ENCODE measurements at regions not wholly inside any gene's neighbourhood (a gene's known extent, or its start where the extent isn't known, plus 50 kb on each side); places are given as distances from the start of the nearest gene placed in this dataset.

DNA sequence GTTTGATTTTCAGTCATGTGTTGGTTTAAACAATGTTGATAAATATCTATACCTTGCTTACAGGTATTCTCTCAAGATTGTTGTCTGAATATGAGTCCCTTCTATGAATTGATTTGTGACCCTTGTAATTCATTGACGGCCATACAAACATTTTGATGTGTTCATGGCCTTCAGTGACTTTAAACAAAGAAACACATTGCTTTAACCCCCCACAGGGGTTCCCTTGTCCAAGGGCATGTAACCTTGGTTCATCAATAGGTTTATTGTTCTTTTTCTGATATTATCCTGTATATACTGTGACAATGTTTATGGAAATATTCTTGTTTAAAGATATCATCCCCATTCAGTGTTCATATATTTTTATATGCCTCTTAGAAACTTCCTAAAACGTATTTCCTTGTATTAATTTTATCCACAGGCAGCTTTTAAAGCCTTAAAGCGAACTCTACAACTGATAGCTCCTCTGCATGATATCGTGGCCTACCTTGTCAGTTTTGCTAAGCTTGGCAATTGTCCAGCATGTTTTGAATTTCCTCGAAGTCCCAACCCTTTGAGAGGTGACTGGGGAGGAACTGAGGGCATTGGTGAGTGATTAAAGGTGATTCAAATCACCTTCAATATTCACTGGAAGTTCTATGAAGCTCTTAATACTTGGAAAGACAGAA lies 87.0 kb downstream of the CD164 start:
- DNase-seq = no peak

DNA sequence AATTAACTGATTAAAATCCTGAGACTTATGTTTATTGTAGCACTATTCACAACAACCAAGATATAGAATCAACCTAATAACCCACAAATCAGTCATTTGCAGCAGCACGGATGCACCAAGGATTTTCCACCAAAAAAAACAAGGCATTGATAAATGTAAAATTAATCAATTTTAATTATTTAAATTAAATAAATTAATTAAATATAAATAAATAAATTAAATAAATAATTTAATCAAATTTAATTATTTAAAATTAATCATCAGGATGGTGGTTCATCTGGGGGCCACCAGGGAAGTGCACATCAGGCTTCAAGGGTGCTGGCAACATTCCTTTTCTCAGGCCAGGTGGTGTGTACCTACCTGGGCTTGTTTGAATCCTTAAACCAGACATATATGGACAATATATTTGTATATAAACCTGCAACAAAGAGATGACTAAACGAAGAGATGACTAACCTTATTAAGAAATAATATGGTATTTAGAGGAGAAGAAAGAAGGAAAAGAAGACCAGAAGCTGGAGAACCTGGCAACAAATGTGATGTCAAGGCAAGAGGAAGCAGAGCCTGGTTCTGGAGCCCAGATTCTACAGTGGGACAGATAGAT lies 89.2 kb downstream of the CD164 start:
- no peak for DNase-seq

DNA sequence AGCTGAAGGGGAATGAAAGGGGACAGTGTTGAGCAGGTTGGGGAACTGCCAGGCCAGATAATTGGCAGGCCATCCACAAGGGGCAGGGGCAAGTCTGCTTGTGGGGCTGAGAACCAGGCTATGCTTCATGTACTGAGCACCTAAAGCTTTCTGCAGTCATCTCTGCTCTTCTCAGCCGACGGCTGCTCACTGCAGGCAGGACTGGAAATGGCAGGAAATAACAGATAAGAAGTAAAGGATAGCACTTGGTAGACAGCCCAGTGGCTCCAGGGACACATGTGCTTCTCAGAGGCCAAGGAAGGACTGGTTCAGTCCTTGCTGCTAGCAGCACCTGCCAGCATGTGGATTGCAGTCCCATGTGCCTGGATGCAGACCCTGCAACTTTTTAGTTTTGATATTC lies 89.8 kb downstream of the CD164 start:
- DNase-seq = no peak

DNA sequence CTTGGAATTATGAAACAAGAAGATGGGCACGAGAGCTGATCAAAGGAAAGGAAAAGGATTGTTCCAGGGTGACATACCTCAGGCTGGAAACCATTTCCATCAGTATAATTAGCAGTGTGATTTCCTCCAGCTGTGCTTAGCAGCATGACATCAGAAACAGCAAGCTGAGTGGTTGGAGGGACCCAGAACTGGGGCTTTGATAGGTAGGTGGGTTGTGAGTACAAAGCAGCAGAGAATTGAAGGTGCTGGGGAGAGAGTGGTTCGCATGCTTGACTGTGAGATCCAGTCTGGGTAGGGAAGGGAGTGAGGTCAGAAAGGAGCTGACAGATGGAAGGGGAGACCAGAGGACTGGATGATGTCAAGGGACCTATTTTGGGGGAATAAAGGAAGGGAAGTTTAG lies 90.4 kb downstream of the CD164 start:
- DNase-seq = no peak

DNA sequence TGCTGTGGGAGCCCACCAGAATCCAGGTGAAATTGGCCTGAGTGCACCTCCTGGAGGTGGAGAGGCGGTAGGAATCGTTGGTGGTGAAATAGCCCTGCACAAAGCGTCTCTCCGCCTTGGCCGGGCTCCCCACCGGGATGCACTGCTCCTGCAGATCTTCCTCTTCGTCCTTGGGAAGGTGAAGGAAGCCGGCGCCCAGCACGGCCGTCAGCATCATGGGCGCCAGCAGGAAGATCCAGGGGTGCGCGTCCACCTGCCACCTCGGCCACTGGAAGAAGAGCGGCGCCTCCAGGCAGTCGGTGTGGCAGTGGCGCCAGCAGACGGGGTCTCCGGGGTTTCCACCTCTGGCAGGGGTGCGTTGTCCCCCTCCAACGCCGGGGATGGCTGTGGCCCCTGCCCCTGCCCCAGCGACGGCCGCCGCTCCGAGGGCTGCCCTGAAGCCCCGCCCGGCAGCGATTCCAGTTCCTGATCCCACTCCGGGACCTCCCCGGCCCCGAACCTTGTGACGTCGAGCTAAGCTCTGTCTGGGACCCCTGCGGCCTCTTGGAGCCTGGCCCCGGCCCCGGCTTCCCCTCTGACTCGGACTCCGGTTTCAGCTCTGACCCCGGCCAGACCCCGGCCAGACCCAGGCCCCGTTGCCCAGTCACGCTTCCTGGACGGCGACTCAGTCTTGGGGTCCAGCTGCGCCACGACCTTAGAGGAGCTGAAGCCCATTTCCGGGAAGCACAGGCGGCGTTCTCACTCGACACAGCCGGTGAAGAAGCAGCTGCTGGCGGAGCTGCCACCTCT lies 91.9 kb downstream of the CD164 start:
- no peak for DNase-seq

DNA sequence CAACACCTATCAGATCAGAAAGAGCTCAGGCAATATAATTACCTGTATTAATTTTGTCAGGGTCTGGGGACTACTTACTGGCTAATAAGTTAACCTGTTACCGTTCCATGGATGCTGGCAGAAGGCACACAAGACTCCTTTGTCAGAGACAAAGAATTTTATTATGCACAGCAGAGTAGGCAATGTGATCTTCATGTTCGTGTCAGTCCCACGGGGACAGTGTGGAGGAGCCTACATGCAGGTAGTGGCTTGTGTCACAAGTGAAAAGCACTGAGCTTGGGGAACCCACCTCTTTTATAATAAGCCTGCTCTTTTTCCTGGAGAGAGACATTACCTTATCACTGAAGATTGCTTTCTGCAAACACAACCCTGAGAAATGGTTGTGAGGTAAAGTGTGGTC lies 96.9 kb downstream of the CD164 start:
- DNase-seq = no peak

DNA sequence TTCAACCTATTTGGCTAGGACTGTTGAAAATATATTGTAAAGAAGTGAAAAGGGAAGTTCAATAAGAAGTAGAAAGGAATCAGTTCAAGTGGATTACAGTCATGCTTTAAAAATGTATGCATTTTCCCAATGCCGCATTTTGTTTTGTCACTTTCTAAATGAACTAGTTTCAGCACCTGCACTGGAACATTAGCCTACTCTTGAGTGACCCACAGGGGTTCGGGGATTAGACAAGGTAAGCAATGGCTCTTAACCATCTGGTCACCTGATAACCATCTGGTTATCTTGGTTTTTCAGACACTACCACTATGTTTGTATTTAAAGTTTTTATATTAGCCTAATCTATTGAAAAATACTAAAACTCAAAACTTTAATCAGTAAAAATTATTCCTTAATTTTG lies 97.6 kb downstream of the CD164 start:
- DNase-seq = no peak

DNA sequence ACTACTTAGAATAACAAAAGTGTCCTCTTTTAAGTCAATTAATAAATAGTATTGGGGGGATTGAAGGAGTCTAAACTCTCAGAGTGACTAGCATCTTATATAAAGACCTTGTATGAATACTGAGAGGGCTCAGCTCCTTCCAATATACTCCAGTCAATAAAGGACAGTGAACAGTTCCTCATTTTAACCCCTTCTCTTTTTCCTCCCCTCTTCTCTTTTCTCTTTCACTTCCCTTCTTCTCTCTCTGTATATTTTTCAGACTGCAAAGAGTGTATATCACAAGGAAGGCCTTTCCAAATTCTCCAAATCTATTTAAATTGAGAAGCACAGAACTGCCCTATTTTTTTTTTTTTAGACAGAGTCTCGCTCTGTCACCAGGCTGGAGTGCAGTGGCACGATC lies 99.5 kb downstream of the CD164 start:
- DNase-seq = no peak

DNA sequence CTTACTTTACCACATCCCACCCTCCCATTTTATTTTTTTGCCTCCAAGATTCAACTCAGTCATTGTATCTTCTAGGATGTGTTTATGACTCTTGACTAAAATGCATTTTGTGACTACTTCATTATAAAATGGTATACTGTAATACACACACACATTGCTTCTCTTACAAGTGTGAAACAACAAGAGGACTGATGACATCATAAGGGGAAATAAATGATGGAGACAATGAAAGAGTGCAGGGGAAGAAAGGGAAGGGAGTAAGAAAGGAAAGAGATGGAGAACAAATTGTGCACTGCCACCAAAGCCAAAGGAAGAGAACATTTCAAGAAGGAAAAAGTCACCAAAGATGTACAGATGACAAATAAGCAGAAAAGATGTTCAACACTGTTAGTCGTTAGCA lies 102.6 kb downstream of the CD164 start:
- no peak for DNase-seq

DNA sequence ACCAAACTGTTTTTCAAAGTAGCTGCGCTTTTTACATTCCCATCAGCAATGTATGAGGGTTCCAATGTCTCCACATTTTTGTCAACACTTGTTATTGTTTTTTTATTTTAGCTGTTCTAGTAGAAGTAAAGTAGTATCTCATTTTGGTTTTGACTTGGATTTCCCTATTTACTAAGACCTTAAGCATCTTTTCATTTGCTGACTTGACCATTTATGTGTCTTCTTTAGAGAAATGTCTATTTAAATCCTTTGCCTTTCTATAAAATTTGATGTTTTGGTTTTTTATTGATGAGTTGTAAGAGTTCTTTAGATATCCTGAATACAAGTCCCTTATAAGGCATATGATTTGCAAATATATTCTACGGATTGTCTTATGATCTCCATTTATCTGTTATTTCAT lies 110.6 kb downstream of the CD164 start:
- no peak for DNase-seq

DNA sequence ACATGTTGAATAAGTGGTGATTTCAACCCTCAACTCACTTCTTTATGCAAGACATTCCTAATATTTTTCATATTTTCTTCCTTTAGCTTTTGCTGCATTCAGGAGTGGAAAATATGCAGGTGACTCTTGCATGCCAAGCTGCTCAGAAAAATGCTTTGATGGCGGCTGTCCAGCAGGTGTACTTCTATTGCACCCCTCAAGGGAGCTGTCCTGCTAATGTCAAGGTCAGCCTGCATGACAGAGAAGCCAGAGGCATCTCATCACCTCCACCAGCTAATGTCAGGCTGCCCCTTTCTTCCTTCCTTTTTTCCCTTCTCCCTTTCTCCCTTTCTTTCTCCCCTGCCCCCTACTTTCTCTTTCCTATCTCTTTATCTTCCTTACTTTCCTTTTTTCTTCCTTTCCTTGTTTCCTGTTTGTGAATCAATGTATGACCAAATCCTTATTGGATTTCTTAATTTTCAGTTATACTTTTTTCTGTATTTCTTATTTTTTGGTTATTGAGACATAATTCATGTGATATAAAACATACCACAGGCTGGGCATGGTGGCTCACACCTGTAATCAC lies 112.2 kb downstream of the CD164 start:
- no peak for DNase-seq

DNA sequence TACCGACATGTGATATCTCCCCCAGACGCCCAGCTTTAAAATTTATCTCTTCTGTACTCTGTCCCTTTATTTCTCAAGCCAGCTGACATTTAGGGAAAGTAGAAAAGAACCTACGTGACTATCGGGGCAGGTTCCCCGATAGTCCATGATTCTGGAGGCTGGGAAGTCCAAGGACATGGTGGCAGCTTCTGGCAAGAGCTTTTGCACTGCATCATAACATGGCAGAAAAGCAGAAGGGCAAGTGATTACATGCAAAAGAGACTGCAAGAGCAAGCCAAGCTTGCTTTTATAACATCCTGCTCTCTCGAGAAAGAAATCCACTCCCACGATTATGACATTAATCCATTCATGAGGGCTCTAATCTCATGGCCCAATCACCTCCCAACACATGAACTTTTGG lies 113.2 kb downstream of the CD164 start:
- DNase-seq = no peak

DNA sequence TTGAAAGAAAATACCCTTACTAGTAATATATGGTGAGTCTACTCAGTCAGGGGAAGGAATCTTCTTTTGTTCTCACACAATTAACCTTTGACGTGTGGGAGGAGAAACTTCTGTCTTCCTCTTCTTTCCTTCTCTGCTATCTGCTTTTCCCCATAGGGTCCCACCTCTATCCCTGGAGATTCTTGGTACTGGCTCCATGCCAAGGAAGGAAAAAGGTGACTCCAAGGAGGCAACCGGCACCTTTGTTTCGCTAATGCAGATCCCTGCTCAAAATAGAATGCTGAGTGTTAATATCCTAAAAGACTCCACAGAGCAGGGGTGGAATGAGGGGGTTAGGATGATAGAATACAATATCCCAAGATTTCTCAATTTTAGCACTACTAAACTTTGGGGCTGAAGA lies 116.7 kb downstream of the CD164 start:
- DNase-seq = no peak

DNA sequence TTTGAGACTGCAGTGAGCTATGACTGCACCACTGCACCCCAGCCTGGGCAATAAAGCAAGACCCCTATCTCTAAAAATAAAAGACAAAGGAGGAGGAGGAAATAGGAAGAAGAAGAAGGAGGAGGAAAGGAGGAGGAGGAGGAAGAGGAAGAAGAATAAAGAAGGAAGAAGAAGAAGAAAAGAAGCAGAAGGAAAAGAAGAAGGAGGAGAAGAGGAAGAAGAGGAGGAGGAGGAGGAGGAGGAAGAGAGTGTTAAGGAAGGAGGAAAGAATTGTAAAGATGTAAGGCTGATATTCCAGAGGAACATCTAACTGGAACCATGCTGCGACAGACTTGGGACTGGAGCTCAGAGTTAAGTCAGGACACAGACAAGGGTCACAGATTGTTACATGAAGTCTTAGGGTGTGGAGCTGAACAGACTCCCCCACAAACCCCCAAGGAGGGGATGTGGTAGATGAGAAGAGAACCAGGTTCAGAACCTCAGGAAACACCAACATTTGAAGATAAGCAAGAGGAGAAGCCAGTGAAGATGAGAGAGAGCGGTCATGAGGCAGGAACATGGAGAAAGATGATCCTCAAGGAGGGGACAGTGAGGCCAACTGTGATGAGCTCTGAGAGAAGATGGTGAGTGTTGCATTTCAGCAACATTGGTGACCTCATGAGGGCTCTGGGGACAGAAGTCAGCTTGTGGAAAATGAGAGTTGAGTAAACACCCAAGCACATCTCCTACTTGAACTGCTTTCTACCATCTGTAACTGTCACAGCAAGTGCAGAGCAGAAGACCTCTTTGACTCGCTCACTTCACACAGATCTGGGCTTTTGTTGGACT lies 118.2 kb downstream of the CD164 start:
- no peak for DNase-seq

DNA sequence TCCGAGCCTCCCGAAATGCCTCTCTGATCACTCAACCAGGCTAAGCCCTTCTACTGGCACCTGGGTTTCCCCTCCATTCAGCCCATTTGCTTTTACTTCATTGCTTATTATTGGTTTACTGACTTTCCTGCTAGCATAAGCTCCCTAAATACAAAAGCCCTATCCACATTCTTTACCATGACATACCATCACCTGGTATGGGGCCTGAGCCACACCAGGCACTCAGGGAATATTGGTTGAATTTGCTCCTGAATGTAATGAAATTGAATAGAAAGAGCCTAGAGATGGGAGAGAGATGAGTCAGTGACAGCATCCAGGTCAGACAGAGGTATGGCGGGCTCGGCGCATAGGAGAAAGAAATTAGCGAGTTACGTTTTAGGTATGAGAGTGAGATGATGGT lies 120.0 kb downstream of the CD164 start:
- no peak for DNase-seq

DNA sequence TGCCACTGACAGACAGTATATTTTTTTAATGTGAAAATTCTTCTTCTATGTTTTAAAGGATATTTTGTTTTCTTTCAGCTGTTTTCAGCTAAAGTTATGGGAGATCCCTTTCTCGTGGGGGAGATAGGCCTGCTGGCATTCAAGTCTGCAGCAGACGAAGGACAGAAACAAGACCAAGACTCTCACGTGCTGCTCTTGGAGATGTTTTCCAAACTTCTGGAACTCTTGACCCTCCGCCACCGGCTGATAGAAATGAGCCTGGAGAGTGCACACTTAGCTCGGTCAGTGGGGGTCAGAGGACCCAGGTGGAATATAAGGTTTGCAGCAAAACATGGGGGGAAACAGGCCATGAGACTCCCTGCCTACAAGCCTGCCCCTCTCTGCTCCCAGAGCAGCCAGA lies 120.5 kb downstream of the CD164 start:
- DNase-seq = no peak

DNA sequence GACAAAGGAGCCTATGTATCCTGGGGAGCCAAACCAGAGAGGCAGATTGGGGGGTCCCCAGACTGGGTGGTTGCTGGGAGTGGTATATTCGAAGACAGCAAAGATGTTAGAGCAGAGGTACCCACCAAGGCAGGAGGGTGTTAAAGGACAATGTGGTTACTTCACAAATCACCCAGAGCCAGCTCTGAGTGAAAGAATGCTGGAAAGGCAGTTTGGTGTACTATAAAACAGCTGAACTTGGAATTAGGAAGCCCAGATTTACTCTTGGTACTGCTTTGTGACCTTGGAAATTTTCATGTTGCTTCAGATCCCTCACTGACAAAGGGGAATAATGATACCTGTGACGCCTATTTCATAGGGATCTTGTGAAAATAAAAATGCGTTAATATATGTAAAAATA lies 121.6 kb downstream of the CD164 start:
- DNase-seq = no peak

DNA sequence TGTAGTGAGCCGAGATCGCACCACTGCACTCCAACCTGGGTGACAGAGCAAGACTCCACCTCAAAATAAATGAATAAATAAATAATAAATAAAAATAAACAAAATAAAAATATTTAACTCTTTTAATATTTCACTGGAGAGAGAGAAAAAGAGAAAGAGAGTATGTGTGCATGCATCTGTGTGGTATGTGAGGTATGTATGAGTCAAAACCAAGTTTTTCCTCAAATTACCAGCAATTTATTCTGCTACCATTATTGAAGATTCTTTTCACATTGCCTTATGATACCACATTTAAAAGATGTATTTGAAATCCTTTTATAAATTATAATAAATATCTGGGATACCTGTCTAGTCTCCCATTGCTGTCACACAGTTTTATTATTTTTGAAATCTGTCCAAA lies 122.1 kb downstream of the CD164 start:
- DNase-seq = no peak

DNA sequence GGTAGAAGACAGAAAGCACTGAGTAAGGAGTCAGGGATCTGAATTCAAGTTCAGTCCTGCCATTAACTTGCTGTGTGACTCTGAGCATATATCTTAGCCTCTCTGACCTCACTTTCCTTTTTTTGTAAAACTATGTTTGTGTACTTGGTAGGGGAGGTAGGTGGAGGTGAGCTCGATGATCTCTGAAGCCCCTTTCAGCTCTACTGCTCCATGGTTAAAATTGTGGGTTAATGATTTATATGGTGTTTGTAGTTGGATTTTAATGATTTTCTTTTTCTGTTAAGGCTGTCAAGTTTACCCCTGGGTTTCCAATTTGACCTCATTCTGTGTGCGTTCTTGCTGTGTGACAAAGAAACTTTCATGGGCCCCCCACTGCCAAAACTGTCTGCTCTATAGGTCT lies 124.1 kb downstream of the CD164 start:
- DNase-seq = no peak

DNA sequence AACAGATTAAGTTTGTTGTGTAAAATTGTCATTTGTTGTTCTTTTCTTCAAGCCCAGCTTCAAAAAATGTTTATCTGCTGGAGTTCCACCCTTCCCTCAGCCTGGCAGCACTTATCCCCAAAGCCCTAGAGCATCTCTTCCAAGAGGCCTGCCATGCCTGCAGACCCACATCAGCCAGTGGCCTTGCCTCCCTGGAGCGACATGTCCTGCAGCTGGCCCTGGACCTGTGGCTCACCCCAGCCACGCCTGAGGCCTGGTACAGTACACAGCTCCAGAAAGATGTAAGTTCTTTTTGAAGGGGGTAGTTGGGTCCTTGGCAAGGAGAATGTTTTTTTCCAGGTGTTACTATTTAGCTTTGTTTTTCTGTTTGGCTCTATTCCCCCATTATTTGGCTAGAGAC lies 124.8 kb downstream of the CD164 start:
- no peak for DNase-seq

DNA sequence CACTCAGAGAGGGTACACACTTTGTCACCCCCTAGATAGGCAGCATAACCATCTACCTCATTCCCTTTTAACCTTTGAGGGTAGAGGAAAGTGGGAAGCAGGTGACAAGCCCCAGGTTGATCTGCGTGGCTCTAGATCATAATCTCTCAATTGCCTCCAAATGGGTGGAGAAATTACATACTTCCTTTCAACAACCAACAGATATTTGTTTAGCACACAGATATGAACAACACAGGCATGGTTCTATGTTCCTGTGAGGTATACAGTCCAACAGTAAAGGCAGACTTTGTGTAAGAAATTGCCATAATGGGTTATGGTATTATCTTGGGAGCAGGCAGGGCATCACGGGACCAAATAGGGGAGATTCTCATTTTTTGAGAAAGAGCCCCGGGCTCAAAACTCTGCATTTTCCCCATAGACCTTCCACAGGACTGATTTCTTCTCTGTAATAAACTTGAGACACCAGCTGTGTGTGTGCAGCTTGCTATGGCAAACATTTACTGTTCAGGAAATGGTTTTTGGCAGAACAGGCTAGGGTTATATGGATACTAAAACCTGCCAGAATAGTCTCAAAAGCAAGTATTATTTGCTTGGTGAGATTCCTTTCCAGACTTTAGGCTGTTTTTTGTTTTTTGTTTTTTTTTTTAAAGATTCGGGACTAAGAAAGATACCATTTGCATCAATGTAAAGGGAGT lies 126.2 kb downstream of the CD164 start:
- no peak for DNase-seq

DNA sequence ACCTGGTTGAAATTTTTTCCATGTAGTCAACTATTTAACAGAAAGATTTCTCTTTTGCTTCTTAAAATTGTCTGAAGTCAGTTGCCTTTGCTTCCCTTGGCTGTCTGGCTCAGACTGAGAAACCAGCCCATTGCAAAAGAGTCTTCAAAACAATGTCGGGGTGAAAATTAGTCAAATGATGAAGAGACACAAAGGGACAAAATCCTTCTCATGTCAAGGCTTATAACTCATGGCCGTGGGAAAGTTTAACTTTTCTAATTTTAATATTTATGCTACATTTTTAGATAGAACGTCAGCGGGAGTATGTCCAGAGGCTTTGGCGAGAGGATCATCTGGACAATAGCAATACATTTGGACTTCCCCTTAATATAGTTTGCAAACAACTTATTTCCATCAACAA lies 127.2 kb downstream of the CD164 start:
- no peak for DNase-seq

DNA sequence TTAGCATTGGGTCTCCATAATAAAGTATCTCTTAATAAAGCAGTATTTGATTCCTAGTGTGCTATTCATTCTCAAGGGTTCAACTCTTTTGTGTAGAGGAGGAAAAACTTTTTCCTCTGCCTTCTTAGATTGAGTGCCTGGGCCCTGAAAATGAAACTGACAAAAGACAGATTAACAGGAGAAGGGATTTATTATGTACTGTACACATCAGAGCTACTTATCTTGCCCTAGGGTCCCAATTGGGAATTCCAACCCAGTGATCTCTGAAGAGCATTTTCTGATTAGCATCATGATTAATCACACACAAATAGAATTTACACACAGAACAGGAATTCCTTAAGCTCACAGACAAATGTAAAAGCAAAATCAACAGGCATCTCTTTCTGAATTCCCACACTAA lies 128.9 kb downstream of the CD164 start:
- no peak for DNase-seq
